SU-DHL-6 (cell line): ENCODE measurements at regions not wholly inside any gene's neighbourhood (a gene's known extent, or its start where the extent isn't known, plus 50 kb on each side); places are given as distances from the start of the nearest gene placed in this dataset.

ENCODE experiments used
- H2AFZ ChIP-seq: fragments of 200-600 bp; sonication (generic); 2 replicates; pipeline ENCODE4 v1.6.1; 2014; ENCODE audit warnings: low read depth, mild to moderate bottlenecking, moderate library complexity, mixed read lengths, antibody characterized with exemption, low read length; ENCODE audit not compliant: severe bottlenecking
- H3F3A ChIP-seq: fragments of 200-600 bp; shearing (Covaris generic); 2 replicates; pipeline ENCODE4 v1.6.0; 2016; ENCODE audit warnings: antibody characterized with exemption, mild to moderate bottlenecking; ENCODE audit not compliant: insufficient read depth
- H3K27ac ChIP-seq: fragments of 200-600 bp; sonication (generic); 2 replicates; pipeline ENCODE4 v1.5.1; 2016; ENCODE audit warnings: low read depth, mild to moderate bottlenecking, low read length, moderate library complexity, mixed read lengths
- H3K27me3 ChIP-seq: fragments of 200-600 bp; sonication (generic), shearing (Covaris generic); 2 replicates; pipeline ENCODE4 v1.6.0; 2014; ENCODE audit warnings: mild to moderate bottlenecking, low read length
- H3K36me3 ChIP-seq: fragments of 200-600 bp; sonication (generic); 2 replicates; pipeline ENCODE4 v1.6.1; 2014; ENCODE audit warnings: mild to moderate bottlenecking, low read length, mixed read lengths
- H3K4me2 ChIP-seq: fragments of 300-600, 200-600 bp; shearing (Covaris generic), sonication (generic); 2 replicates; pipeline ENCODE4 v1.6.0; 2014; ENCODE audit warnings: low read length, low read depth, mild to moderate bottlenecking; ENCODE audit not compliant: poor library complexity, severe bottlenecking
- H3K4me3 ChIP-seq: fragments of 200-600 bp; sonication (generic); 2 replicates; pipeline ENCODE4 v1.5.1; 2014; ENCODE audit warnings: antibody characterized with exemption, low read length, mild to moderate bottlenecking, mixed read lengths; ENCODE audit not compliant: insufficient read depth, poor library complexity, severe bottlenecking
- H3K79me2 ChIP-seq: fragments of 200-600 bp; sonication (generic); 2 replicates; pipeline ENCODE4 v1.6.1; 2014; ENCODE audit warnings: mild to moderate bottlenecking, low read length, moderate library complexity; ENCODE audit not compliant: insufficient read depth
- H3K9ac ChIP-seq: fragments of 200-600 bp; sonication (generic); 2 replicates; pipeline ENCODE4 v1.7.0; 2014; ENCODE audit warnings: mild to moderate bottlenecking, low read length
- H3K9me2 ChIP-seq: fragments of 200-600 bp; sonication (generic); replicated peaks from 2 replicates; pipeline ENCODE4 v1.6.1; 2014; ENCODE audit warnings: low read length; ENCODE audit not compliant: insufficient read depth
- H3K9me3 ChIP-seq: fragments of 200-600 bp; sonication (generic); 2 replicates; pipeline ENCODE4 v1.6.1; 2014; ENCODE audit warnings: low read length, mixed read lengths; ENCODE audit not compliant: insufficient read depth
- H4K20me1 ChIP-seq: fragments of 200-600 bp; sonication (generic); 2 replicates; pipeline ENCODE4 v1.6.1; 2014; ENCODE audit warnings: low read depth, mild to moderate bottlenecking, antibody characterized with exemption, low read length, moderate library complexity, mixed read lengths
- CTCF ChIP-seq: fragments of 200-600 bp; sonication (generic); IDR thresholded peaks from one replicate; pipeline ENCODE4 v1.5.1; 2017; ENCODE audit warnings: antibody characterized with exemption, mild to moderate bottlenecking, low read length, moderate library complexity; ENCODE audit not compliant: insufficient read depth, poor library complexity, severe bottlenecking
- EZH2phosphoT487 ChIP-seq: fragments of 200-600 bp; sonication (generic), shearing (Covaris generic); conservative IDR thresholded peaks from 2 replicates; pipeline ENCODE4 v1.6.1; 2018; ENCODE audit warnings: mild to moderate bottlenecking, antibody characterized with exemption, low read length, moderate library complexity, mixed read lengths

- H3K9me3 ChIP-seq: no peaks in the 10 kb centered on the region
- no peaks in the 10 kb centered on the region for H3K79me2 ChIP-seq
- no peaks in the 10 kb centered on the region for H3K27me3 ChIP-seq
- H3K27ac ChIP-seq: no peak overlapping the region
- H3K4me2 ChIP-seq: no peak overlapping the region
- H3K9ac ChIP-seq: no peak overlapping the region
- H2AFZ ChIP-seq: no peak overlapping the region
- H3K9me2 ChIP-seq: no peaks in the 10 kb centered on the region
- H3F3A ChIP-seq: no peaks in the 10 kb centered on the region
- H3K4me3 ChIP-seq: no peak overlapping the region
- no peaks in the 10 kb centered on the region for H3K36me3 ChIP-seq
- TF ChIP-seq EZH2phosphoT487: no peak
- TF ChIP-seq CTCF: no peak
- H4K20me1 ChIP-seq: no peaks in the 10 kb centered on the region
Observed at GRCh38 chr19:27993619-27994570, 1219.1 kb downstream of the UQCRFS1 start.

- no peaks in the 10 kb centered on the region for H3K27me3 ChIP-seq
- H3K4me2 ChIP-seq: no peak overlapping the region
- no peak overlapping the region for H3K4me3 ChIP-seq
- H3F3A ChIP-seq: no peaks in the 10 kb centered on the region
- no peak overlapping the region for H2AFZ ChIP-seq
- TF ChIP-seq CTCF (no peak), EZH2phosphoT487 (no peak)
- no peak overlapping the region for H3K27ac ChIP-seq
- H3K79me2 ChIP-seq: no peaks in the 10 kb centered on the region
- no peaks in the 10 kb centered on the region for H4K20me1 ChIP-seq
- H3K9me3 ChIP-seq: no peaks in the 10 kb centered on the region
- H3K9me2 ChIP-seq: no peaks in the 10 kb centered on the region
- H3K36me3 ChIP-seq: no peaks in the 10 kb centered on the region
- no peak overlapping the region for H3K9ac ChIP-seq
Observed at GRCh38 chr19:27986299-27986698, 1226.7 kb downstream of the UQCRFS1 start.

GRCh38 chr19:27975419-27976005, 1237.4 kb downstream of the UQCRFS1 start:
- Histone ChIP-seq H3K9ac (no peak overlapping the region), H4K20me1 (no peaks in the 10 kb centered on the region), H3K79me2 (no peaks in the 10 kb centered on the region), H2AFZ (no peak overlapping the region), H3K9me2 (no peaks in the 10 kb centered on the region), H3F3A (no peaks in the 10 kb centered on the region), H3K4me2 (no peak overlapping the region), H3K36me3 (no peaks in the 10 kb centered on the region), H3K27me3 (no peaks in the 10 kb centered on the region), H3K27ac (no peak overlapping the region), H3K4me3 (no peak overlapping the region), H3K9me3 (no peaks in the 10 kb centered on the region)
- TF ChIP-seq CTCF (no peak), EZH2phosphoT487 (no peak)
